GM12874 (cell line): ENCODE measurements at regions not wholly inside any gene's neighbourhood (a gene's known extent, or its start where the extent isn't known, plus 50 kb on each side); places are given as distances from the start of the nearest gene placed in this dataset.

Experiments used
- CTCF ChIP-seq: IDR thresholded peaks from 2 replicates; pipeline ENCODE4 v1.5.1; 2011; ENCODE audit warnings: low read depth, mild to moderate bottlenecking, control low read depth, low read length, moderate library complexity; ENCODE audit not compliant: insufficient read depth

GRCh38 chrX:39464253-39464652 lies 633.5 kb downstream of the BCOR start:
- TF ChIP-seq CTCF, result no peak

DNA sequence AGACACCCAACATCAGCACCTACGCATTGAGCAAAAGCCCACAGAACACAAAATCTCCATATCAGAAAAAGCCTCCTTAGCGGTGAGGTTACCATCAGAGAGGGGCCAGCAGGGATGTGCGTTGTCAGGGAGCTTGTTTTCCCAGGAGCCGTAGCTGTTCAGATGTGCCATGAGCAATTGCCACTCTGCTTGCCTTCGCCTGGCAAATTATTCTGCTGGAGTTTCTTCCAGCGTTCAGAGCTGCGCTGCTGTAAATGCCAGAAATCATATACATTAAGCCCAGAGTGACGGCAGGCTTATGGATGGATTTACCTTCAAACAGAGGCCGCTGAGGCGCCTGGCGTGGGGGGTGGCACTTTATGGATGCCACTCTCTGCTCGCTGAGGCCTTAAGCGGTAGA lies 632.3 kb downstream of the BCOR start:
- no peak for TF ChIP-seq CTCF

GRCh38 chrX:39465906-39466305 lies 631.9 kb downstream of the BCOR start:
- TF ChIP-seq CTCF, result no peak

DNA sequence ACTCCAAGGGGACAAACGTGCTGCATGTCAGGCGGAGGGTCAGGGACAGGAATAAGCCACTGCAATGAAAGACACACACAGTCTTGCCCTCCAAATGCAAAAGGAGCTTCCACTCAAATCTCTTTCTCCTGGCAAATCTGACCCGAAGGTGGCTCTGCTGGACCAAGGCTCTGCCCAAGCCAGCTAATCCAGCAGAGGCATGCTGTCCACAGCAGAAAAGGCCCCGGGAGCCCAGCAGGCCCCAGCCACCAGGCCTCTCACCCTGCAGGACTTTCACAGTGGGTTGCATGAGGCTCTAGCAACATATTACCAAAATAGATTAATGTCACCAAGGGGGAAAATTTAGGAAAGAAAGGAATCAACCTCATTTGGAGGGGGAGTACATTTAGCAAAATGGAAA lies 628.6 kb downstream of the BCOR start:
- no peak for TF ChIP-seq CTCF

GRCh38 chrX:39470588-39471407 lies 627.0 kb downstream of the BCOR start:
- TF ChIP-seq CTCF, result no peak

GRCh38 chrX:39472161-39472560 lies 625.6 kb downstream of the BCOR start:
- TF ChIP-seq CTCF, result no peak

DNA sequence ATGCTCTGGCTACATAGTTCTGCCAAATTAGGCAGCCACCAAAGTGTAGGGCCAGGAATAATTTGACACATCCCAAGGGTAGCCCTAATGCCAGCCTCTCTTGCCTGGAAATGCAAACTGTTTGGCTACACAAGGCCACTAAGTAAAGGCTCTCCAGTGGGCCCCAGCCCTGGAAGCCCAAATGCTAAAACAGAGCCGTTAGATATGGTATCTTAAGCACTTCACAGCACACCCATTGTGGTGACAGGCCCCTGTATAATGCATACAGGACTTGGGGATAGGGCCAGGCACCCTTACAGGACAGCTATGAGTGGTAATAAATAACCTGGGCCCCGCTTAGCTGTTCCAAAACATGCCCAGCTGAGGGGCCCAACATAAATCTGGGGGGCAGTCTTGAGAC lies 623.9 kb downstream of the BCOR start:
- TF ChIP-seq CTCF, result no peak

DNA sequence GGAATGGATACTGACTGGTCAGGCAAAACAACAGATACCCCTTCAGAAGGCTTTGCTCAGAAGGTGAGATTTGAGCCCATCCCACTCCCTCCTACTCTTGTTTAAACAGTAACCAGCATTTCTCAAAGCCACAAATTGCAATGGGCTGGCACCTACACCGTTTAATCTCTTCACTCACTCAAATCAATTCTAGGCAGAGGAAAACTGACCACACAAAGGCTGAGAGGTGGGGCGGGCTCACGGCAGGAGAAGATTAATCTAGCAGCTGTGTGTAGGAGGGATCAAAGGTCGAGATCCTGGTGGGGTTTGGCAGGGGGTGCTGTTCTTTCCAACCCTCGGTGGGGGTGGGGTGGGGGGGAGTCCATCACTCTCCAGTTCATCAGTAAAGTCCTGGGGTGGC lies 622.4 kb downstream of the BCOR start:
- TF ChIP-seq CTCF, result no peak
